ENCODE measurements at regions not wholly inside any gene's neighbourhood (a gene's known extent, or its start where the extent isn't known, plus 50 kb on each side); places are given as distances from the start of the nearest gene placed in this dataset.

DNA sequence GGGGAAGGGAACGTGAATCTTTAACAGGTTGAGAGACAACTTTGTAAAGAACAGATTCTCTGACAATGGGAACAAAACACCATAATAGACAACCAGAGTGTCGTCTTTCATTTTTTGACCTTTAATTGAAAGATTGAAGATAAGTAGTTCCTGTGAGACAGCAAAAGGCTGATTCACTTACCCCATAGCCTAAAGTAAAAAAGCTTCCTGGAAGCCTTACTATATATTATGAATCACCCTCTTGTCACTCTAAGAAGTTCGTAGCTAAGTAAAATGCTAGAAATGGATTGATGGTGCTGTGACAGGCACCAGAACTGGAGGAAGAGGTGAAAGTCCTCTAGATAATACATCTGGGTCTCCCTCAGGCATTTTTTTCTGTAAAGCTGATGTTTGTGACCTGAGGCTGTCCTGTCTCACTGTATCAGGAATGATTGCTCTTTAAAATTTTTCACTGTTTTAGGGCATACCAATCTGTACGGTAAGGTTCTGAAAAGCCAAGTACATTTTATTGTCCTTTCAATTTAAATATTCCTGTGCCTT, 824.6 kb upstream of the SEMA6D start:
- TF ChIP-seq, protein P1, sequence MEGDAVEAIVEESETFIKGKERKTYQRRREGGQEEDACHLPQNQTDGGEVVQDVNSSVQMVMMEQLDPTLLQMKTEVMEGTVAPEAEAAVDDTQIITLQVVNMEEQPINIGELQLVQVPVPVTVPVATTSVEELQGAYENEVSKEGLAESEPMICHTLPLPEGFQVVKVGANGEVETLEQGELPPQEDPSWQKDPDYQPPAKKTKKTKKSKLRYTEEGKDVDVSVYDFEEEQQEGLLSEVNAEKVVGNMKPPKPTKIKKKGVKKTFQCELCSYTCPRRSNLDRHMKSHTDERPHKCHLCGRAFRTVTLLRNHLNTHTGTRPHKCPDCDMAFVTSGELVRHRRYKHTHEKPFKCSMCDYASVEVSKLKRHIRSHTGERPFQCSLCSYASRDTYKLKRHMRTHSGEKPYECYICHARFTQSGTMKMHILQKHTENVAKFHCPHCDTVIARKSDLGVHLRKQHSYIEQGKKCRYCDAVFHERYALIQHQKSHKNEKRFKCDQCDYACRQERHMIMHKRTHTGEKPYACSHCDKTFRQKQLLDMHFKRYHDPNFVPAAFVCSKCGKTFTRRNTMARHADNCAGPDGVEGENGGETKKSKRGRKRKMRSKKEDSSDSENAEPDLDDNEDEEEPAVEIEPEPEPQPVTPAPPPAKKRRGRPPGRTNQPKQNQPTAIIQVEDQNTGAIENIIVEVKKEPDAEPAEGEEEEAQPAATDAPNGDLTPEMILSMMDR (IDR thresholded peaks at IDR 0.05) = no peak
- TF ChIP-seq ZFX (IDR thresholded peaks at IDR 0.05; ENCODE audit: borderline replicate concordance) = no peak
